ENCODE measurements at regions not wholly inside any gene's neighbourhood (a gene's known extent, or its start where the extent isn't known, plus 50 kb on each side); places are given as distances from the start of the nearest gene placed in this dataset.

DNA sequence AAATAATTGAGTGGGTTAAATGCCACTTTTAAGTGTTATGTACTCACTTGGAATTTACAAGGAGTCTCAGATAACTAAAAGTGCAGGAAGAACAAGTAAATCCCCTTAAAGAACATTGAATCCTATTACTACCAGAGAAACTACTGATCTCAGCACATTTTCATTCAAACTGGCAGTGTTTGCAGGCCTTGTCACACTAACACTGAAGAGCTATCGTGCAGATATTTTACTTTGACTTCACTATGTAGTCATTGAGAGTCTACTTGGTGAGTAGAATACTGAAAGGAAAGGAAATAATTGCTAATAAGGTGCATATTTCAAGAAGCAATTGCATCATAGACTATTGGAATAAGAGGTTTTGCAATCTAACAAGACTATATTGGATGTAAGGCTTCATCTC, 721.4 kb upstream of the CBLB start:
- no peak overlapping the region for H3K27ac ChIP-seq
- TF ChIP-seq, protein P1, sequence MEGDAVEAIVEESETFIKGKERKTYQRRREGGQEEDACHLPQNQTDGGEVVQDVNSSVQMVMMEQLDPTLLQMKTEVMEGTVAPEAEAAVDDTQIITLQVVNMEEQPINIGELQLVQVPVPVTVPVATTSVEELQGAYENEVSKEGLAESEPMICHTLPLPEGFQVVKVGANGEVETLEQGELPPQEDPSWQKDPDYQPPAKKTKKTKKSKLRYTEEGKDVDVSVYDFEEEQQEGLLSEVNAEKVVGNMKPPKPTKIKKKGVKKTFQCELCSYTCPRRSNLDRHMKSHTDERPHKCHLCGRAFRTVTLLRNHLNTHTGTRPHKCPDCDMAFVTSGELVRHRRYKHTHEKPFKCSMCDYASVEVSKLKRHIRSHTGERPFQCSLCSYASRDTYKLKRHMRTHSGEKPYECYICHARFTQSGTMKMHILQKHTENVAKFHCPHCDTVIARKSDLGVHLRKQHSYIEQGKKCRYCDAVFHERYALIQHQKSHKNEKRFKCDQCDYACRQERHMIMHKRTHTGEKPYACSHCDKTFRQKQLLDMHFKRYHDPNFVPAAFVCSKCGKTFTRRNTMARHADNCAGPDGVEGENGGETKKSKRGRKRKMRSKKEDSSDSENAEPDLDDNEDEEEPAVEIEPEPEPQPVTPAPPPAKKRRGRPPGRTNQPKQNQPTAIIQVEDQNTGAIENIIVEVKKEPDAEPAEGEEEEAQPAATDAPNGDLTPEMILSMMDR (conservative IDR thresholded peaks at IDR 0.05), result no peak
- TF ChIP-seq ZFX (IDR thresholded peaks at IDR 0.05), result no peak

DNA sequence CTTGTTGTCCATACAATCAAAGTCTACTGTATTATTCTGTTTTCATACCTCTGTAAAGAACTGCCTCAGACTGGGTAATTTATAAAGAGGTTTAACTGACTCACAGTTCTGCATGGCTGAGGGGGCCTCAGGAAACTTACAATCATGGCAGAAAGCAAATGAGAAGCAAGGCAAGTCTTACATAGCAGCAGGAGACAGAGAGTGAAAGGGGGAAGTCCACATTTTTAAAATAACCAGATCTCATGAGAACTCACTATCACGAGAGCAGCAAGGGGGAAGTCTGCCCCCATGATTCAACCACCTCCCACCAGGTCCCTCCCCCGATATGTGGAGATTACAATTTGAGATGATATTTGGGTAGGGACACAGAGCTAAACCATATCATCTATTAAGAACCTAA, 724.6 kb upstream of the CBLB start:
- H3K27ac ChIP-seq, result no peak overlapping the region
- TF ChIP-seq ZFX (IDR thresholded peaks at IDR 0.05), result no peak
- TF ChIP-seq, protein P1 (conservative IDR thresholded peaks at IDR 0.05), result no peak

DNA sequence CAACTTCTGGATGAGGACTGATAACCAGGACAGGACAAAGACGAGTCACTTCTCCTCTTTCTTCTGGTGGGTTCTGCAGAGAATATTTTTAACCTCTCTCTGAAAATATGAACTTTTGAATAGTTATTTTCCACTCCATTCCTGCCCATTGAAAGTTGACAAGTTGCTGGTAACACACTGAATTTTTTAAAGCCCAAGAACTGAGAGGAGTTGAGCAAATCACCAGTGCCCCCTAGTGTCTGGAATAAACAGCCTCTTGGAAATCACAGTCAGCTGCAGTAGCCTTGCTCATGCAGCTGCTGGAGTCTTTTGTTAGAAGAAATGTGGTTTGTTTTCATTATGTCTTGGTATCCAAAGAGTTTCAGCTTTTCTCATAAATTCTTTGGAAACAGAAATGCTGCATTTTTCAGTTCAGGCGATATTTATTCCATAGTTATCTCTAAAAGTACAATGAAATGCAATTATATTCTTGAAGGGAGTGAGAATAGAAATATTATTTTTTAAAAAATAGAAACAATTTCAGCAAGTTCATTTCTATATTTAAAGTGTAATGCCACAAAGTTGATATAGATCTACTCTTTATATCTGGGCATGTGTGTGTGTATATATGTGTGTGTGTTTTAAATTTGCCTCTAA, 741.0 kb upstream of the CBLB start:
- no peak for TF ChIP-seq ZFX (IDR thresholded peaks at IDR 0.05)
- TF ChIP-seq, protein P1 (conservative IDR thresholded peaks at IDR 0.05), result peak; percentile 89
- no peak overlapping the region for H3K27ac ChIP-seq

DNA sequence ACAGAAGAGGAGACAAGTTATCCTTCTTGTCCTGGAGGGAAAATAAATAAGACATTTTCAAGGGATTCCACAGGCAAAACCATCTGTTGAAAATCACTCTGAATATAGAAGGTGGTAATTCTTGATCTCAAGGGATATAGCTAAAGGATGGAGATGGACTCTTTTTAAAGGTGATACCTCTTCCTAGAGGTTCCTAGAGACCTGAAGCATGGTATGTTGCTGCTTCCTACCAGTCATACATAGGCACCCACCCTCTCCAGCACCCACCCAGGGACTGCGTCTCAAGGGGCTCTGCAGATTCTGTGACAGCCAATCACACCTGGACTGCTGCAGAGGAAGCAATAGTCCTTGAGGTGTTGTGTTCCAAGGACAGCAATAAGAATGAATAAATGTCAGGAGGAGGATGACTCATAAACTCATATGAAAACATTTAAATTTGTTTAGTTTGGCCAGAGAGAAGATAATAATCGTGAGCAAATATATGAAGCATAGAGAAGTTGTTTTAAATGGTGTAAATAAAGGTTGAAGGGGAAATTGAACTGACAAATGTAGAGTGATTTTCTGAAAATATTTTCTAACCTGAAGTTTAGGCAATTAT, 741.6 kb upstream of the CBLB start:
- H3K27ac ChIP-seq, result no peak overlapping the region
- TF ChIP-seq, protein P1 (conservative IDR thresholded peaks at IDR 0.05), result no peak
- no peak for TF ChIP-seq ZFX (IDR thresholded peaks at IDR 0.05)

DNA sequence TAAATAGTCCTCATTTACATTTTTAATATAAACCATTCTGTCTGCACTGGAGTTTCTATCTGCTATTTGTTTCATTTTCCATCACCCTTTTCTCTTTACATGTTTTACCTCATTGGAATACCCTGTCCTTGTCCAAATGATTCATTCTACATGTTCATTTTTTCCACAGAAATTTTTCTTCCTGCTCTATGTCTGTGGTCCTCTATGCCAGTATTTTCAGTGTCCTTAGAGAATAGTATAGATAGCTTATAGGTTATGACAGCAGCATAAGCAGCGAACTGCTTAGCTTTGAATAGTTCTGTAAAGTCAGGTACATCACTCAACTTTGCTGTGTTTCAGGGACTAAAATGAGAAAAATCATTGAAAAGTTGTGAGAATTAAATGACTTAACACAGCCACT, 742.3 kb upstream of the CBLB start:
- TF ChIP-seq ZFX (IDR thresholded peaks at IDR 0.05), result no peak
- TF ChIP-seq, protein P1 (conservative IDR thresholded peaks at IDR 0.05), result no peak
- no peak overlapping the region for H3K27ac ChIP-seq

DNA sequence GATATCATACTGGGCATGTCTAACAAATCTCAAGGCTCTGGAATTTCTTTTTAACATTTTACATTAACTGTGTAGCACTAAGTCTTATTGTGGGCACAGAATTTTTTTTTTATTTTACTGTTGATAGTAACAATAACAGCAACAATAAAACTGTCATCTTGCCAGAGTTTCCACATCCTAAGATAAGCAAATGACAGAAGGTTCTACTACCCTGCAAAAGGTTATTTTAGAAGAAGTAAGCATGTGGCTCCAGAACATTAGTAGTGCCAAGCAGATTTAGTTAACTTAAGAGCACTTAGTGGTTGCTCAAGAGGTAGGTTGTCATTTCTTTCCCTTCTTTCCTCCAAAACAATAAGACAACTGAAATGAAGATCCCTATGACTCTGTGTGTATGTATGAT, 743.0 kb upstream of the CBLB start:
- no peak for TF ChIP-seq ZFX (IDR thresholded peaks at IDR 0.05)
- TF ChIP-seq, protein P1 (conservative IDR thresholded peaks at IDR 0.05), result no peak
- H3K27ac ChIP-seq, result no peak overlapping the region

DNA sequence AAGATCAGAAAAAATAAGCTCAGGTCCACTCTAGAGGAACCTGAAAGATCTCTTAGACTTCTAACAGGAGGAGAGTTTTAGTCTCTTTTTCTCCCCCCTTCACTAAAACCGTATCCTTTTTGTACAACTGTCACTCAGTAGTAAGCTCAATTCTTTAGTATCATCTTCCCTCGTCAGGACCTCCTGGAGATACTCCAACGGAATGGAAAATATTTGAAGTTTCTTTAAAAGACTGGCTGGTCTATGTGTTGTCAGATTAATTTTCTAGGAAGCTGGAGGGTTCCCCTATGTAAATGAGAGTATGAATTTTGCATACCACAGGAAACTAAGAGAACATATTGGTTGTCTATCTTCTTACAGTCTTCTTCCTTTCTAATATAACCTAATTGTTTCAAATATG, 747.7 kb upstream of the CBLB start:
- TF ChIP-seq, protein P1 (conservative IDR thresholded peaks at IDR 0.05), result no peak
- TF ChIP-seq ZFX (IDR thresholded peaks at IDR 0.05), result no peak
- H3K27ac ChIP-seq, result no peak overlapping the region
